ENCODE measurements at regions not wholly inside any gene's neighbourhood (a gene's known extent, or its start where the extent isn't known, plus 50 kb on each side); places are given as distances from the start of the nearest gene placed in this dataset.
"Not testable (repeated sequence)": the region's sequence is repeated elsewhere in the genome, so short reads cannot be mapped to it uniquely, and the experiment has no call there.

DNA sequence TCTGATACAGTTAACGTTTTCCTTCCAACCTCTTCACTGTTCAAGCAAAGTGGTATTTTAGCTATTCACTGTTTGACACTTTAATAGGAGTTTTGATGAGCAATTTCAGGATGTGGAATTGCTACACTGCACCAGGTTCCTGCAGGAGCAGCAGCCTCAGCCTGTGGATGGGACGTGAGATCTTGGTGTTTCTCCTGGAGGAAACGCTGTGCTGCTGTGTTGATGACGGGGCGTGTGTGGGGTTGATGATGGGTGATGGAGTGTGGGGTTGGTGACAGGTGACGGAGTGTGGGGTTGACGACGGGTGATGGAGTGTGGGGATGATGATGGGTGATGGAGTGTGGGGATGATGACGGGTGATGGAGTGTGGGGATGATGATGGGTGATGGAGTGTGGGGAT lies 98.9 kb downstream of the RTP5 start:
- Histone ChIP-seq H3K36me3 (peaks cover 0 to 10% (median 0%) of the 10 kb centered on the region in 3 donors), H3K4me1 (no peaks in the 10 kb centered on the region), H3K27me3 (no peaks in the 10 kb centered on the region), H3K9me3 (no peaks in the 10 kb centered on the region), H3K4me3 (no peak overlapping the region), H3K27ac (no peak overlapping the region)
- TF ChIP-seq, protein P1, sequence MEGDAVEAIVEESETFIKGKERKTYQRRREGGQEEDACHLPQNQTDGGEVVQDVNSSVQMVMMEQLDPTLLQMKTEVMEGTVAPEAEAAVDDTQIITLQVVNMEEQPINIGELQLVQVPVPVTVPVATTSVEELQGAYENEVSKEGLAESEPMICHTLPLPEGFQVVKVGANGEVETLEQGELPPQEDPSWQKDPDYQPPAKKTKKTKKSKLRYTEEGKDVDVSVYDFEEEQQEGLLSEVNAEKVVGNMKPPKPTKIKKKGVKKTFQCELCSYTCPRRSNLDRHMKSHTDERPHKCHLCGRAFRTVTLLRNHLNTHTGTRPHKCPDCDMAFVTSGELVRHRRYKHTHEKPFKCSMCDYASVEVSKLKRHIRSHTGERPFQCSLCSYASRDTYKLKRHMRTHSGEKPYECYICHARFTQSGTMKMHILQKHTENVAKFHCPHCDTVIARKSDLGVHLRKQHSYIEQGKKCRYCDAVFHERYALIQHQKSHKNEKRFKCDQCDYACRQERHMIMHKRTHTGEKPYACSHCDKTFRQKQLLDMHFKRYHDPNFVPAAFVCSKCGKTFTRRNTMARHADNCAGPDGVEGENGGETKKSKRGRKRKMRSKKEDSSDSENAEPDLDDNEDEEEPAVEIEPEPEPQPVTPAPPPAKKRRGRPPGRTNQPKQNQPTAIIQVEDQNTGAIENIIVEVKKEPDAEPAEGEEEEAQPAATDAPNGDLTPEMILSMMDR (IDR thresholded peaks at IDR 0.05), result no peak
- DNase-seq, result peak in 1 of 2 donors; percentile 16
- intact Hi-C loops (cut with DNase I; ENCODE audit: low total_unique reads), result no loop called here

DNA sequence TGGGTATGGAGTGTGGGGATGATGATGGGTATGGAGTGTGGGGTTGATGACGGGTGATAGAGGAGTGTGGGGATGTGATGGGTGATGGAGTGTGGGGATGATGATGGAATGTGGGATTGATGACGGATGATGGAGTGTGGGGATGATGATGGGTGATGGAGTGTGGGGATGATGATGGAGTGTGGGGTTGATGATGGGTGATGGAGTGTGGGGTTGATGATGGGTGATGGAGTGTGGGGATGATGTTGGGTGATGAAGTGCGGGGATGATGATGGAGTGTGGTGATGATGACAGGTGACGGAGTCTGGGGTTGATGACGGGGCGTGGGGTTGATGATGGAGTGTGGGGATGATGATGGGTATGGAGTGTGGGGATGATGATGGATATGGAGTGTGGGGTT lies 99.7 kb downstream of the RTP5 start:
- H3K4me3 ChIP-seq; H3K27ac ChIP-seq; H3K9me3 ChIP-seq; H3K27me3 ChIP-seq; H3K4me1 ChIP-seq; intact Hi-C loops (cut with DNase I; ENCODE audit: low total_unique reads): not testable (repeated sequence)
- H3K36me3 ChIP-seq, result peaks cover 0 to 10% (median 0%) of the 10 kb centered on the region in 3 donors
- peak in 1 of 2 donors; percentile 17 for DNase-seq

DNA sequence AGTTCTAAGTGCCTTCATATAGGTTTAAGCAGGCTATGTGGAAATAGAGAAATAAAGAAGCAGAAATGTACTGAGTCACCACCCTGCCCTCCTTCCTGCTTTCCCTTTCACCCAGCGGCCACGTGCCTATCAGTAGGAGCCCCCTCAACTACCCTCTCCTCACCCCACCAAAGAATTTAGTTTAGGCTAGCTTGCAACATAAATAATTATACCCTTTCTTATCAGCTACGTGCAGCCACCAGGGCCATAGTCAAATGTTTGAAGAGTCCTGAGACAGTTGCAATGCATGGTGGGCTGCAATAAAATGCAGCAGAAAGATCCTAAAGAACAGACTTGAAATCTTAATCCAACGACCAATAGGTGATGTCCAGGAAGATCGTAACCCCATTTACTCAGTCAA lies 101.2 kb downstream of the RTP5 start:
- H3K36me3 ChIP-seq, result peaks cover 0 to 19% (median 0%) of the 10 kb centered on the region in 3 donors
- no peaks in the 10 kb centered on the region for H3K9me3 ChIP-seq
- no peak for DNase-seq
- H3K27ac ChIP-seq, result no peak overlapping the region
- no peak overlapping the region for H3K4me3 ChIP-seq
- TF ChIP-seq, protein P1 (IDR thresholded peaks at IDR 0.05), result no peak
- intact Hi-C loops (cut with DNase I; ENCODE audit: low total_unique reads), result no loop called here
- H3K4me1 ChIP-seq, result no peaks in the 10 kb centered on the region
- H3K27me3 ChIP-seq, result no peaks in the 10 kb centered on the region

DNA sequence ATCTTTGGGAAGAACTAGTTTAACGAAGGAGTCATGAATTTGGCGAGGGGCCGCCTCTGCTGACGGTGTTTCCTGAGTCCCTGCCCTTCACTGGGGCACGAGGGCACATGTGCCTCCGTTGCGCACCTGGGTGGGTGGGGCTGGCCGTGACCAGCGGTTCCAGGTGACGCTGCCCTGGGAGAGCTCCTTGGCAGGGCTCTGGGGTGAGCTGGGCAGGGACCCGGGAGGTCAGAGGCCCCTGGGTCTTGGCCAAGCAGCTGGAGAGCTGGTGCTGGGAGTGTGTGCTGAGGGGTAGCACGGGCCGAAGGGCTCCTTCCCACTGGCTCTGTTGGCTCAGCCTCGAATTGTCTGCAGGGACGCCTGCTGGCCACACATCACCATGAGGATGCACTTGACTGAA lies 104.6 kb downstream of the RTP5 start:
- TF ChIP-seq, protein P1 (IDR thresholded peaks at IDR 0.05), result no peak
- intact Hi-C loops (cut with DNase I; ENCODE audit: low total_unique reads), result no loop called here
- DNase-seq, result peak in 1 of 2 donors; percentile 51

DNA sequence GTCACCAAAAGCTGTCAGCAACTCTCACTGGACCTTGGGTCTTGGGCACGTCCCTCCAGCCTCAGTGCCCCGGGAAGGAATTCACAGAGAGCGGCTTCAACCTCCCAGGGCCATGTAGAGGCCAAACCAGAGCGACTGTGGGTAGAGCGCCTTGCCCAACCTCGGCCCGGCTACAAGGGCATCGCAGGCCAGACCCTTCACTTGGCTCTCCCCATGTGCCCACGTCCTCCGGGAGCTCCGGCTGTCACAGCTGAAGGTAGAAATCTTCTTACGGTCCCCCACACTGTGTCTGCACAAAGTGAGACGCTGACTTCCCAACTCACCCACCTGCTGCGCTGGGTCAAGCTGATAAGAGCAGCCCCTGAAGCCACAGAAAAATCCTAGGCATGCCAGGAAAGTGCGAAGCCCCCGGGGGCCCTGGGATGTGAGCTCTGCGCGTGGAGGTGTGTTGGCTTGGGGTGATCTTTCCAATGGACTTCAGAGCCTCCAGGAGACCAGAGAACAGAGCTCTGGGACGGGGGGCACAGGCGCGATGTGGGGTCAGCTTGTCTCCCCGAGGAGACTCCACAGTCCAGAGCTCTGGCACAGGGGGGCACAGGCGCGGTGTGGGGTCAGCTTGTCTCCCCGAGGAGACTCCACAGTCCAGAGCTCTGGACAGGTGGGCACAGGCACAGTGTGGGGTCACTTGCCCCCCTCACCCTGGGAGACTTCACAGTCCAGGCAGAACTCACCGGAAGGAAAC lies 105.5 kb downstream of the RTP5 start:
- peak in 1 of 2 donors; percentile 59 for DNase-seq
- Histone ChIP-seq H3K4me1 (no peaks in the 10 kb centered on the region), H3K4me3 (no peak overlapping the region), H3K27ac (no peak overlapping the region), H3K27me3 (no peaks in the 10 kb centered on the region), H3K36me3 (peaks cover 0 to 25% (median 0%) of the 10 kb centered on the region in 3 donors), H3K9me3 (no peaks in the 10 kb centered on the region)
- intact Hi-C loops (cut with DNase I; ENCODE audit: low total_unique reads), result no loop called here
- TF ChIP-seq, protein P1 (IDR thresholded peaks at IDR 0.05), result no peak

More for the DNA sequence above, 104.6 kb downstream of the RTP5 start:
- Histone ChIP-seq H3K36me3 (peaks cover 0 to 25% (median 0%) of the 10 kb centered on the region in 3 donors), H3K27ac (no peak overlapping the region), H3K4me1 (no peaks in the 10 kb centered on the region), H3K27me3 (no peaks in the 10 kb centered on the region), H3K9me3 (no peaks in the 10 kb centered on the region), H3K4me3 (no peak overlapping the region)

DNA sequence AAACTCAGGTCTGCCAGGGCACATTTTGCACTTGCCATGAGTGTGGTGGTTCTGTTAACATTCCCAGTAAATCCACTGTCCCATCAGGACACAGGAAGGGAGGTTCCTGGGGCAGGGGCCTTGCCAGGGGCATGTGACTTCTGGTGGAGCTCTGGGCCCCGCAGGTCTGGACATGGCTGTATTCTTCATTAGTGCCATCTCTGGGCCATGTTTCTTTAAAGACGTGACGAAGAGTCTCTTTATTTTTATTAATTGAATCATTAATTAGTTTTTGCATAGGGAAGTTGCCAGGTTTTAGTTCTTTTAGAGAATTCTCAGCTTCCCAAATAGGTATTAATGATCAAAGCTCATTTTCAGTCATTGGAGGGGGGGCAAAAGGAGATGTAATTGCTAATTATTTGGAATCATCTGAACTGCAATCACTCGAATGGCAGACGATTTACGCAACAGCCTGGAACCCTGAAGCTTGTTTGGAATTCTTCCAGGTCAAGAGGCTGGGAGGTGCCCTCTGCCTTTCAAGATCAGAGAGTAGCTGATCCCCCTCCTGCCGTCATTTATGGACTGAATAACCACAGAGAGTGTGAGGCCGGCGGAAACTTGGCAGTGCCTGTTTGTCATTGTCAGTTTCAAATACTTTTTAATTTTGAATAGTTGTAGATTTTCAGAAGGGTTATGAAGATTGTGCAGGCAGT lies 106.2 kb downstream of the RTP5 start:
- Histone ChIP-seq H3K27me3 (no peaks in the 10 kb centered on the region), H3K4me1 (no peaks in the 10 kb centered on the region), H3K36me3 (peaks cover 0 to 25% (median 0%) of the 10 kb centered on the region in 3 donors), H3K9me3 (no peaks in the 10 kb centered on the region), H3K27ac (no peak overlapping the region), H3K4me3 (no peak overlapping the region)
- TF ChIP-seq, protein P1 (IDR thresholded peaks at IDR 0.05), result no peak
- no peak for DNase-seq
- intact Hi-C loops (cut with DNase I; ENCODE audit: low total_unique reads), result no loop called here
